Left kidney (tissue), 1 donor: ENCODE measurements at regions not wholly inside any gene's neighbourhood (a gene's known extent, or its start where the extent isn't known, plus 50 kb on each side); places are given as distances from the start of the nearest gene placed in this dataset.

Experiments
- DNase-seq: peaks from one replicate; pipeline ENCODE4 v3.0.0-alpha.2; 2013

GRCh38 chr6:105849746-105850145, 236.4 kb upstream of the PRDM1 start:
- DNase-seq, result no peak

GRCh38 chr6:105847433-105847832, 238.7 kb upstream of the PRDM1 start:
- DNase-seq, result no peak

- no peak for DNase-seq
These were observed 241.8 kb upstream of the PRDM1 start for GRCh38 chr6:105844275-105844883.

GRCh38 chr6:105839266-105839665, 246.9 kb upstream of the PRDM1 start:
- no peak for DNase-seq

- DNase-seq, result no peak
These were observed 248.0 kb upstream of the PRDM1 start for GRCh38 chr6:105838171-105838570.

GRCh38 chr6:105836889-105837288, 249.2 kb upstream of the PRDM1 start:
- DNase-seq, result peak; percentile 21

GRCh38 chr6:105836379-105836778, 249.8 kb upstream of the PRDM1 start:
- DNase-seq, result no peak

- DNase-seq, result no peak
These were observed 250.8 kb upstream of the PRDM1 start for GRCh38 chr6:105835373-105835772.

- no peak for DNase-seq
These were observed 251.9 kb upstream of the PRDM1 start for GRCh38 chr6:105833959-105834947.

GRCh38 chr6:105832313-105832761, 253.8 kb upstream of the PRDM1 start:
- DNase-seq, result no peak

GRCh38 chr6:105831311-105832097, 254.6 kb upstream of the PRDM1 start:
- no peak for DNase-seq

- no peak for DNase-seq
These were observed 260.9 kb upstream of the PRDM1 start for GRCh38 chr6:105825210-105825609.

- no peak for DNase-seq
These were observed 261.4 kb upstream of the PRDM1 start for GRCh38 chr6:105824732-105825131.

GRCh38 chr6:105821777-105822176, 264.4 kb upstream of the PRDM1 start:
- DNase-seq, result no peak

- DNase-seq, result no peak
These were observed 265.1 kb upstream of the PRDM1 start for GRCh38 chr6:105821027-105821426.

- no peak for DNase-seq
These were observed 266.4 kb upstream of the PRDM1 start for GRCh38 chr6:105819745-105820144.

- no peak for DNase-seq
These were observed 267.6 kb upstream of the PRDM1 start for GRCh38 chr6:105818505-105818904.

- no peak for DNase-seq
These were observed 268.2 kb upstream of the PRDM1 start for GRCh38 chr6:105817961-105818360.

GRCh38 chr6:105817370-105817769, 268.8 kb upstream of the PRDM1 start:
- DNase-seq, result no peak

- no peak for DNase-seq
These were observed 269.3 kb upstream of the PRDM1 start for GRCh38 chr6:105816847-105817246.

GRCh38 chr6:105815661-105816555, 270.2 kb upstream of the PRDM1 start:
- DNase-seq, result no peak
